ENCODE measurements at regions not wholly inside any gene's neighbourhood (a gene's known extent, or its start where the extent isn't known, plus 50 kb on each side); places are given as distances from the start of the nearest gene placed in this dataset.

DNA sequence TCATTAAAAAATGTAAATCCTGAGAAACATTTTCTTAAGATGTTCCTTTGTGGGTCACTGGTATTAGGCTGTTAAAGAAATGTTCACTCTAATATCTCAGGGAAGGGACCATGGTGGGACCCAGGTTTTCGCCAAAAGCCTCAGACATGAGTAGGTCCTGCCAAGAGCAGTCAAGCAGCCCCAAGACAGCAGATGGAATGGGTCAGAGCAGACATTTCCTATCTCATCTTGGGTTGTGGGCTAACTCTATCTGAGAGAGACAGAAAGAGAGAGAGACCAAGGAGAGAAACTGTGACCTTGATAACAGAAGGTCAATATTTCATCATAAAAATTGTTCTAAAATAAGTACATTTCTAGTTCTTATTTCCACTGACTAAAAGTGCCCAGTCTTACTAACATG is 661.7 kb downstream of the TSN start:
- DNase-seq (ENCODE audit: low spot score), result no peak

DNA sequence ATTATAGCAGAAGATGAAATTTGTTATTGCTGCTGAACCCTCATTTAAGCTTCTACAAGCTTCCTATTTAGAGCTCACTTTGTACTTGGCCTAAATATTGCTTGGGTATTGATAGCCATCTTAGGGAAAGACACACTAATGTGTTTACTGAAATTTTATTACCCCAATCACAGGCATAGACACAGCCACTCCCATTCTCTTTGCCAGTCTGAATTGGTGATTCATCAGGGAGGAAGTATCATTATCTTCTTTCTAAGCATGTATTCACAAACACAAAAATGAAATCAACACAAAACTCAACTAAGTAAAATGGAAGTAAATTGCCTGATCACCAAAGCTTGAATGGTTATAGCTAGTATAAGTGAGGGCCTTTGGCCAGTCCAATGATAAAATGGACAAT is 666.3 kb downstream of the TSN start:
- no peak for DNase-seq (ENCODE audit: low spot score)

DNA sequence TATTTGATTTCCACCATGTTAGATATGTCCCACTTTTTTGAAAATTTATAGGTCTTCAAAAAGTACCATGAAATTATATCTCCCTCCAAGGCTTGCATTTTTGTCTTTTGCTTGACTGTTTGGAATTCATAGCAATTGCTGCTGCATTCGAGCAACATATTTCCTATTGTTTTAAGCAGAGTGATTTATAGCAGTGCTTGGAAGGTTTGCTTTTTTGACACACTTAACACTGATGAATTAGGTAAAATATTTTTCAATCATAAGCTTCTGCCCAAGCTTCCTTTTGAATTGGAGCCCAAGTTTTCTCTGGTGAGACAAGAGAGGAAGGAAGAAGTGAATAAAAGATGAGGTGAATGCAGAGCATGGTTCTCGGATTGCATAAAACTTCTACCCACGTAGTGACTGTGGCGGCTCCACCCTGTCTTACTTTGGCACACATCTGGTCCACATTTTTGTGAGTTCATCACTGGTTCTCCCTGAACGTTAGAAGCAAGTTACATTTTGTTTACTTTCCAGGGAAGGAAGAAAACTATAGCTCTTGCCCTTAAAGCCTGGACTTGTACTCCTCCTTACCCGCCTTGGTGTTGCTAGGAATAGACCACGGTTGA is 667.0 kb downstream of the TSN start:
- no peak for DNase-seq (ENCODE audit: low spot score)

DNA sequence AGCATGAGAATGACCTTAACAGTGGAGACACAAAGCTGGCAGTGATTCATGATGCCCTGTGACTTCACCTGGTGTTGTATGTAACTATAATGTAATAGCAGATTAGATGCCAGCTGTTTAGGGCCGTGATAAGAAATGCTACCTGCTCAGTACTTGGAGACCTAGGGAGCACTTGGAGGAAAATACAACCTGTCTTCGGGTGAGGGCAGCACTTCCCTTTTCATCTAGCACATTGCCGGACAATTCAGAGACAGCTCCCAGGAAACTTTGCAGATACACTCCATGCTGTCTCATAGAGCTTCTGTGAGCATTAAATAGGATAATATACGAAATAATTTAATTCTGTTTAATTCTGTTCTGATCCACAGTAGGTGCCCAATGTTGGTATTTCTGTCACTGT is 668.5 kb downstream of the TSN start:
- no peak for DNase-seq (ENCODE audit: low spot score)

DNA sequence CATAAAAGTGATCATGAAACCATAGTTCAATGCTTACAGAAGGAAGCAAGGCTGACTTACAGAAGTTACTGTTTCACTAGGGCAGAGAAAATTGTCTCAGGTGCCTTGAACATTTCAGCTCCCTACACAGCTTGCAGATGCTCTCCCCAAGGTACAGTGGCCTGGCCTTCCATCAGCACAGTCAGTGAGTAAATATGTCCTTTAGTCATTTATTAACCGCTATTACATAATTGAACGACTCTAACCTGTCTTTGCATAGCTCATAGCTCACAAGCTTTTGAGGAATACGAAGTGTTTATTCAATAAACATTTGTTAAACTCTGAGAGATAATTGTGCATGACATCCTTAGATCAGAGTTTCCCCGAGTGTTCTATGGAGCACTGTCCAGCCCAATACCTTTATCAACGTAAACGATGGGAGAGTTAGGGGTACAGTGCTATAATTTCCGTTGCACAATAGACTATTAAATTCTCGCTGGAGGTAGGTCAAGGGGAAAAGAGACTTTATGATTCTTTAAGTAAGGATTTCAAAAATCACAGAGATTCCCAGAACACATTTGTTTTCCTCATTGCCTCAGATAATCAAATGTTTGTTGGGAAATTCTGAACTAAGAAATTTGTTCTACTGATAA is 677.8 kb downstream of the TSN start:
- DNase-seq (ENCODE audit: low spot score), result no peak

DNA sequence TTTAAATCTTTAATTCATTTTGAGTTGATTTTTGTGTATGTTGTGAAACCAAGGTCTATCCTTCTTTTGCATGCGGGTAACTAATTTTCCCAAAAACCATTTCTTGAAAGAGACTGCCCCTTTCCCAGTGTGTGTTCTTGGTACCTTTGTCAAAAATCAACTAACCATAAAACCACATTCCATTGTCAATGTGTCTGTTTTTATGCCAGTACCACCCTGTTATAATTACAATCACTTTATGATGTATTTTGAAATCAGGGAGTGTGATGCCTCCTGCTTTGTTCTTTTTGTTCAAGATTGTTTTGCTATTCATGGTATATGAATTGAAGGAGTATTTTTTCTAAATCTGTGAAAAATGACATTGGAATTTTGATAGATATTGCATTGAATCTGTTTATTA is 689.6 kb downstream of the TSN start:
- no peak for DNase-seq (ENCODE audit: low spot score)

DNA sequence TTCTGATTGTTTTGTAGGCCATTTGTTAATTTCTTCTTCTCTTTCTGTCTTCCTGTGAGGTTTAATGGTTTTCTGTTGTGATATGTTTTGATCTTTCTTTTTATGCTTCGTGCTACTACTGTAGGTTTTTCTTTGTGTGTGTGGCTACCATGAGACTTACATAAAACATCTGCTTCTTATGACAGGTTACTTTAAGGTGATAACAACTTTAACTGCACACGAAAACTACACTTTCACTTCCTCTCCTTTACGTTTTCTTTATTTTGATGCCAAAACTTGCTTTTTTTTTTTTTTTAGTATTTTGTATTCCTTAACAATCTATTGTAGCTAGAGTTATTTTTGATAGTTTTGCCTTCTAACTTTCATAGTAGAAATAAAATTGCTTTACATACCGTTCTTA is 691.3 kb downstream of the TSN start:
- DNase-seq (ENCODE audit: low spot score), result no peak

DNA sequence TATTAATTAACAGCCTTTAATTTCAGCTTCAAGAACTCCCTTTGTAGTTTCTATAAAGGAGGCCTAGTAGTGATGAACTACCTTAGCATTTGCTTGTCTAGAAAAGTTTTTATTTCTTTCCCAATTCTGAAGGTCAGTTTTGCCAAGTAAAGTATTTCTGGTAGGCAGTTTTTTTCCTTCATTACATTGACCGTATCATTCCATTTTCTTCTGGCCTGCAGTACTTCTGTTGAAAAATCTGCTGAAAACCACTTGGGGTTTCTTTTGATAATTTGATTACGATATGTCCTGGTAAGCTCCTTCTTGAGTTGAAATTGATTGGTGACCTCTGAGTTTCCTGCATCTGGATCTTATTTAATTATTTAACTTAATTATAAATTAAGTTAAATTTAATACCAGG is 691.8 kb downstream of the TSN start:
- no peak for DNase-seq (ENCODE audit: low spot score)

DNA sequence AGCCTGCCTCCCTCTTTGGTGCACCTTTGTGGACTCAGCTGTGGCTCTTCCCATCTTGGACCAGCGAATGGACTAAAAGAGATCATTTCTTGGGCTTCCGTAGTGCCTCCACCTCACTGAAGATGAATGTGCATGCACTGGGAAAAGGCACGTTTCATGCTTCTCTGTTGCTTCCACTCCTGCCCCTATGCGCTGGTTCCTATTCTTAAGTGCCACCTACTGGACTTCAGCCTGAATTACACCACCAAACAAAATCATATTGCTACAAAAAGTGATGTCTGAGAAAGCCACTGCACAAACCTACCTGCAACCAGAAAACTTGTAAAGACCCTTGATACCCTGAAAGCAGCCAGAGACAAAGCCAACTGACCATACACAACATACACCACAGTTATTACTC is 695.6 kb downstream of the TSN start:
- DNase-seq (ENCODE audit: low spot score), result peak; percentile 6

DNA sequence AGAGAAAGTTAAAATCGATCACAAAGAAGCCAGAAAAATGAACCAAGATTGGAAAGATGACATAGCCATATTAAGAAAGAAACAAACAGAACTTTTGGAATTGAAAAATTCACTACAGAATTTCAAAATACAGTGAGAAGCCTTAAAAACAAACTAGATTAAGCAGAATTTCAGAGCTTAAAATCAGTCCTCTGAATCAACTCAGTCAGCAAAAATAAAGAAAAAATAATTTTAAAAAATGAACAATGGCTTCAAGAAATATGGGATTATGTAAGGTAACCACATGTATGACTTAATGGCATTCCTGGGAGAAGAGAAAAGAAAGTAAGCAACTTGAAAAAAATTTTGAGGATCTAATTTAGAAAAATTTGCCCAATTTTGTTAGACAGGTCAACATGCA is 696.2 kb downstream of the TSN start:
- DNase-seq (ENCODE audit: low spot score), result no peak

DNA sequence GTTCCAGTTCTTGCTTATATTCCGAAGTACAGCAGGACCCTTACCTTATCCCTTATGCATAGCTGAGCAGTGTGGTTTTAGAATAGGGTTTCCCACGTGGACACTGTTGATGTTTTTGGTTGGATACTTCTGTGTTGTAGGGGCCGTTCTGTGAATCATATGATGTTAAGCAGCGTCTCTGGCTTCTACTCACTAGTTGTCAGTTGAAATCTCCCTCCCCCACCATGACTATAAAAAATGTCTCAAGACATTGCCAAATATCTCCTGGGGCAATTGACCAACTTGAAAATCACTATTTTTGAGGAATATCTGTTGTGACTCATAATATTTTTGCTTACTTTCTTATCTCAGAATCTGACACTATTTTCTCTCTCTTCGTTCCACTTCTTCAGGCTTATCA is 713.7 kb downstream of the TSN start:
- DNase-seq (ENCODE audit: low spot score), result no peak

DNA sequence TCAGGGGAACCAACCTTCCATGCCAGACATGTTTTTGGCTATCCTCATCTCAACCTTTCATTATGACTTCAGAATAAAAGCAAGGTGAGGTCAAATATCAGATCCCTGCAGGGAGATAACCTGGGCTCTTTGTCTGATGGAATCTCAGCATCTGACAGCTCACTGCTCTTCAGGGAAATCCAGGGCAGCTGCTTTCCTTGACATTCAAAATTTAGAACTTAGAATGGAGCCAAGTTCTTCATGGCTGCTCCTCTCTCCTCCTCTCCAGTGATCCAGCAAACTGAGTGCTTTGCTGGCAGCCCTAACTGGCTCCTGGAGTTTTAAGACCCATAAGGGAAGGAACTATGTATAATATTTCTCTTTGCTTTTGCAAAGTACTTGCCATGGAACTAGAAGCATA is 716.3 kb downstream of the TSN start:
- no peak for DNase-seq (ENCODE audit: low spot score)

DNA sequence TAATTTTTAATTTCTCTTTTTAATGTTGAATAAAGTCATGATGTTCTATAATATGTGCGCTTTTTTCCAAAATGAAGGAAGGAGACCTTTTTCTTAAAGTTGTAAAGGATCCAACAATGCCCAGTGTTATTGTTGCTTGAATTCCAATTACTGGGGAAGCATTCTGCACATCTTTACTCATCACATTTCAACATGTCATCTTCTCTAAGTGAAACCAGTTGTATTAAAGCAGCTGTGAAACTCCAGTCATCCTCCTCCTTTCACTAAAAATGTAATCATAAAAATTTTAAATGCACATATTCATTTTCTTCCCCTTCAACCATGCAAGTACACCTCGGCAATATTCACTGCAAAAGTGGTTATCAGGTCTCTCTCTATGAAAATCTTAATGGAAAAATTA is 722.7 kb downstream of the TSN start:
- no peak for DNase-seq (ENCODE audit: low spot score)

DNA sequence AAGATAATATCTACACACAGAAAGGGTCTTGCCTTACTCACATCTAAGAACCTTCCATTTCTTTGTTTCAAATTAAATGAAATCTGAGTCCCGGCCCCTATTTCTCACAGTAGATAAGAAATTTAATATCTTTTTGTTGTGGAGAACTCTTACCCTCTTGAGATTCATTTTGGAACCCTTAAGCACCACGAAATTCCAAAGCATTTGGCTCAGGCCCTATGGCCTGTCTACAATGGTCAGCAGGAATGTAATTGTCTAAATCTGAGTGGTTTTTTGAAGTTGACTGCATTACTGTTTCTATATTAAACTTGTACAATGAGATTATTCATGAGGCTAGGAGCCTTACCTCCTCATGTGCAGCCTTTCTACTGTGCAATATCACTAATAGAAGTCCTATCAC is 723.3 kb downstream of the TSN start:
- DNase-seq (ENCODE audit: low spot score), result no peak

DNA sequence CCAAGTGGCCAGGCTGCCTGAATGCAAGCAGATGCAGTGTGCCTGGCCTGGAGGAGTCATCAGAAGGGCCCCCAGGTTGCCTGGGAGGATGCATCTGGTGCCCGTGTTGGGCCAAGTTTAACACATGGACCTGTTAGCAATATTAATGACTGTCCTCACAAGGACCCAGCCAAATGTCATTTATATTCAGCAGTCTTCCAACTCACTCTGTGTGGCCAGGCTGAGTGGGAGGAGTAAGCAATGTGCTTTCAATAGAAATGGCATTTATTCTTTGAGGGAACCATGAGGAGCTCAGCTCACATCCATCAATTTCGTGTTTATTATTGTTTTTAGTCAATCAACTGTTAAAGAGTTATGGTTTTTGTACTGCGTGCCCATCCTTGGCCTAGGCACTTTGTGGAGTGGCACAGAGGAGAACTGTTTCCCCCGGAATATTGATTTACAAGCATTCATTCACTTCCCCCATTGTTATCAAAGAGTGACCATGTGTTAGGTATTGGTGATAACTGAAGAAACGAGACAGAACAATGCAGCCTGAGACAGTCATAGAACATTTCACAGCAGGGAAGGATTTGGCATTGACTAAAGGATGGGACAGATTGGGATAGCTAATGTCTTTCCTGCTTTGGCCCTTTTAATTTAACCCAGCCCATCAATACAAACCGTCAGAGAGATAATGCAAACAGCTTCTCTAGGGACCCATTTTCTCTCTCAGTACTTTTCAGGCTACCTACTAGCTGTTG is 725.2 kb downstream of the TSN start:
- DNase-seq (ENCODE audit: low spot score), result no peak

DNA sequence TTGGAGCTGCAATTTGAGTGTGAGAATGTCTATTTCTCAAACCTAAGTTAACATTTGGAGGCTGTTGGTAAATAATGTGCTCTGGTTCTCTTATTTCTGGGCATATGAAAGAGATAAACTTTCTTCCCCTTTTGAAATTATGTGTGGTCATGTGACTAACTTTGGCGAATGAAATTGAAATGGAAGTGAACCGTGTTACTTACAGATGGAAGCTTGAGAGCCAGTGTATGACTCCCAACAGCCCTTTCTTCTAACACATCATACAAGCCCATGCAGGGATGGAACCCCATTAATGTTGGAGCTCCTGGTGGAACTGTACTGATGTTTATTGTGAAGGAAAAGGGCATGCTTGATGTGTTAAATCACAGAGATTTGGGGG is 725.8 kb downstream of the TSN start:
- DNase-seq (ENCODE audit: low spot score), result no peak

DNA sequence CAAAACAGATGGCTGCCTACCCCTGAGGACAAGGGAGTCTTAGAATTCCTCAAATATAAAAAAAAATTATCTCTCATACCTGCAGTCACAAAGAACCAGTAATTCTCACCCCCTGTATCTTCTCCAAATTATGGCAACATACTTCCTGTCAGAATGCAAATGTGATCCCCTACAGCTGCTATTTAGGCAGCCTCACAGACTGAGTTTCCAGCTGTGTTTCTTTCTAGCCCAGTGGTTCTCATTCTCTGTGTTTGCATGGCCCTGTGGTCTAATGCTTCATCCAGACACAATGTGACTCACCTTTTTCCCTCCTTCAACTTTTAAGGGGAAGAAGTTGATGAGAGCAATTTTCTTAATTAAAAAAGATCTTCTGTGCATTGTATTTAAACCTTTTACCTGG is 726.3 kb downstream of the TSN start:
- DNase-seq (ENCODE audit: low spot score), result no peak

DNA sequence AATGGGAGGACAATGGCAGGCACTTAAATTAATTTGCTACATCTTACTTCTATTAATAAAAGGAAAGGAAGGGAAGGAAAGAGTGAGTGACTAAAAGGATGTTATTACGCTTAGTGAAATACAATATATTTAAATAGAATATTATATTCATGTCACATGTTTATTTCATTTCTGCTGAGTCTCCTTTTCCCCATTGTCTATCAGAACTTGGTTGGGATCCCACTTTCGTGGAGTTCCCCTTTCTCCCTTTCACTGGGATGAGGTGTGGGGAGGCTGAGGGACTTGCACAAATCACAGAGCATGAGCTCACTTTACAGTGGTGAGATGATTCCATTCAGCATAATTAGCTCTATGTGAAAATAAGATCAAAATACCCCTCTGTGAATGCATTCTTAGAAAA is 730.6 kb downstream of the TSN start:
- DNase-seq (ENCODE audit: low spot score), result no peak

DNA sequence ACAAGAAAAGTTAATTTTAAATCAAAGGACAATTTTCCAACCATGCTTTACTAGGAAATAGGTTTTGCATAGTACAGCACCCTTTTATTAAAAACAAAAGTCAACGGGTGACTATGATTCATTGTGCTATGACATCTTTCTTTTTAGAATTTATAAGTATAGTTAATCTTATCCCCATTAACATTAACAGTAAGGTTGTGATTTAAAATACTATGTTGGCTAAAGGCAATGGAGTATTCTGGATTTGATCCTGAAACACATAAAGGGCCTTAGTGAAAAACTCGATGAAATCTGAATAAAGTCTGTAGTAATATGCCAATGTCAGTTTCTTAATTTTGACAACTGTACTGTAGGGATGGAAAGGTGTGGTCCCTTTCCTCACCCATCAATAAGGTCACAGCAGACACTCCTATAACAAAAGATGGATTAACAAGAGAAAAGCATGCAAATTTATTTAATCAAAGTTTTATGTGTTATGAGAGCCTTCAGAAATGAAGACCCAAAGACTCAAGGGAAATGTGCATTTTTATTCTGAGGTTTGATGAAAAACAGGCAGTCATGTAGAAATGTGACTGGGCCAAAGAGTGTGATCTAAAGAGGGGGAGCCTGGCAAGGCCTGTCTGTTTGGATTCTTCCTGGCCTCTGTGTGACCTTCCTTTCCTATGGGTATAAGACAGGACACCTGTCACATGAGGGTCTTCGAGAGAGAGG is 731.4 kb downstream of the TSN start:
- DNase-seq (ENCODE audit: low spot score), result no peak

DNA sequence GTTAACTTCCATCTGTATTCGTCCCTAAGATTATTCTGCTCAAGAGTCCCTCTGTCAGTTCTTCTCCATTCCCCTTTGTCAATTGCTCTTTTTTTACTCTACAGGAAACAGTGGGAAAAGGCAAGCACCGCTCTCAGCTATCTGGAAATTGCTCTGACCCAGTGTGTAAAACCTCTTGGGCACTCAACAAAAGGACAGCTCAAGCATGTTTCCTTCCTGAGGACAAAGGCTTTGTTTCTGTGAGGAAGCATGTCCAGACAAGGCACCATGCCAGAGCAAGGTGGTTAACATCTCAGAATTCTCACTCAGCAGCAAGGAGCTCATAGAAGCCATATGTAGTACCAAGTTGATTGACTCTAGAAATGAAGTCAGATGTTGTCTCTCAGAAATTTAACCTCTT is 735.6 kb downstream of the TSN start:
- DNase-seq (ENCODE audit: low spot score), result no peak

DNA sequence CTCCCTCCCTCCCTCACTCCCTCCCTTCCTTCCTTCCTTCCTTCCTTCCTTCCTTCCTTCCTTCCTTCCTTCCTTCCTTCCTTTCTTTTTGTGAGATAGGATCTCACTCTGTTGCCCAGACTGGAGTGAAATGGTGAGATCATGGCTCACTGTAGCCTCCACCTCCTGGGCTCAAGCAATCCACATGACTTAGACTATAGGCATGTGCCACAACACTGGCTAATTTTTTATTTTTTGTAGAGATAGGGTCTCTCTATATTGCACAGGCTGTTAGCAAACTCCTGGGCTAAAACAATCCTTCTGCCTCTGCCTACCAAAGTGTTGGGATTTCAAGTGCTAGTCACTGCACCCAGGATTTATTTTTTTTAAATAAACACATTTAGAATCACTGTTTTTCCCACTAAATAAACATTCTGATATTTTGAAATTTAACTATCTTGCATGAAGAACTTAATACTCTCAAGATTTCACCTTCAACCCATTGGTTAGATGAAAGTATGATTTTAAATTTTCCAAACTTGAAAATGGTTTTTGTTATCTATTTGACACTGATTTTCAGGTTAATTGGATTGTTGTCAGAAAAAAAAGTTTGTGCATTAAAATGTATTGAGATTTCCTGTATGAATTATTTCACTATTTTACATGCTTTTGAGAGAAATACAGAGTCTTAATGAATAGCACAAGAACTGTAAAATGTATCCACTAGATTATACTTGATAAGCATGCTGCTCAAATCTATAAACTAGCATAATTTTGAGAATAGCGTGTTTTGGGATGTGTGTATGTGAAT is 745.1 kb downstream of the TSN start:
- no peak for DNase-seq (ENCODE audit: low spot score)

DNA sequence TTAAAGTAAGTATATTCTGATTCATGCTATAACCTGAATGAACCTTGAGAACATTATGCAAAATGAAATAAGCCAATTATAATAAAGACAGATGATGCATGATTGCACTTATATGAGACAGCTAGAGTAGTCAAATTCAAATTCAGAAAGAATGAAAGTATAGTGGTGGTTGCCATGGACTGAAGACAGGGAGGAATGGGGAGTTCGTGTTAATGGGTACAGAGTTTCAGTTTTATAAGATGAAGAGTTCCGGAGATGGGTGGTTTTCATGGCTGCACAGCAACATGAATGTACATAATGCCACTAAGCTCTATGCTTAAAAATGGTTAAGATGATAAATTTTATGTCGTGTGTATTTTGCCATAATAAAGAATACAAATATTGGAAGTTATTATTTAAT is 751.2 kb downstream of the TSN start:
- no peak for DNase-seq (ENCODE audit: low spot score)
